ENCODE measurements at regions not wholly inside any gene's neighbourhood (a gene's known extent, or its start where the extent isn't known, plus 50 kb on each side); places are given as distances from the start of the nearest gene placed in this dataset.

- Histone ChIP-seq H3K9ac (ENCODE audit: low read depth in 1 of 2, low read length in 2 of 2) (no peak overlapping the region), H3K36me3 (ENCODE audit: control insufficient read depth in 4 of 4, insufficient read depth in 3 of 4, low read depth in 1 of 4, low read length in 3 of 4) (no peaks in the 10 kb centered on the region), H3K4me3 (ENCODE audit: low read depth in 1 of 3, low read length in 3 of 3) (no peak overlapping the region), H3K27me3 (ENCODE audit: control insufficient read depth in 4 of 4, insufficient read depth in 4 of 4, low read length in 3 of 4) (no peaks in the 10 kb centered on the region), H3K9me3 (ENCODE audit: control insufficient read depth in 4 of 4, low read length in 3 of 4) (no peaks in the 10 kb centered on the region), H3K4me1 (ENCODE audit: control insufficient read depth in 4 of 4, insufficient read depth in 4 of 4, low read length in 3 of 4) (no peaks in the 10 kb centered on the region), H3K27ac (ENCODE audit: low read depth in 1 of 2, low read length in 2 of 2) (no peak overlapping the region)
- no peak for DNase-seq (ENCODE audit: low spot score)
- 84% methylated on average over 9 of the region's 9 CpGs for WGBS
- TF ChIP-seq NR2F2 (IDR thresholded peaks at IDR 0.05), result no peak
- TF ChIP-seq HNF4A (conservative IDR thresholded peaks at IDR 0.05), result no peak
- TF ChIP-seq EGR1 (IDR thresholded peaks at IDR 0.05; ENCODE audit: low read depth in 2 of 2), result no peak
- no peak for TF ChIP-seq REST (IDR thresholded peaks at IDR 0.05)
- no peak for TF ChIP-seq HNF4G (IDR thresholded peaks at IDR 0.05)
- TF ChIP-seq RXRA (IDR thresholded peaks at IDR 0.05), result no peak
- TF ChIP-seq TAF1 (conservative IDR thresholded peaks at IDR 0.05), result no peak
- TF ChIP-seq JUND (IDR thresholded peaks at IDR 0.05), result no peak
- TF ChIP-seq YY1 (IDR thresholded peaks at IDR 0.05), result no peak
- TF ChIP-seq FOXA2 (IDR thresholded peaks at IDR 0.05), result no peak
- TF ChIP-seq RAD21 (IDR thresholded peaks at IDR 0.05), result no peak
- TF ChIP-seq CTCF (IDR thresholded peaks at IDR 0.05; ENCODE audit: low read depth, low read length, missing input control), result no peak
- no peak for TF ChIP-seq ATF3 (IDR thresholded peaks at IDR 0.05)
- no peak for TF ChIP-seq GABPA (IDR thresholded peaks at IDR 0.05 in 1 of 2, conservative IDR thresholded peaks at IDR 0.05 in 1 of 2)
- TF ChIP-seq SP1 (IDR thresholded peaks at IDR 0.05), result no peak
- no peak for TF ChIP-seq MAX (IDR thresholded peaks at IDR 0.05)
- no peak for TF ChIP-seq ZBTB33 (IDR thresholded peaks at IDR 0.05)
- no peak for TF ChIP-seq FOXA1 (IDR thresholded peaks at IDR 0.05)
Measured at GRCh38 chr2:239669181-239669898, 268.5 kb upstream of the HDAC4 start.

All from liver (tissue), 8 donors.